Activated CD4-positive, alpha-beta memory T cell treated with anti-CD3 and anti-CD28 coated beads for 36 hours (primary cell): ENCODE measurements at regions not wholly inside any gene's neighbourhood (a gene's known extent, or its start where the extent isn't known, plus 50 kb on each side); places are given as distances from the start of the nearest gene placed in this dataset.

ENCODE experiments used
- CTCF ChIA-PET: fragments of 350-600 bp; sonication (Branson Sonifier 250); formaldehyde crosslinking; loops from one replicate; lab custom pipeline; 2021; ENCODE audit warnings: antibody characterized with exemption, inconsistent platforms; lab: Charles Lee
- POLR2A ChIA-PET: fragments of 350-600 bp; sonication (Branson Sonifier 250); formaldehyde crosslinking; loops from one replicate; lab custom pipeline; 2021; ENCODE audit warnings: antibody characterized with exemption; lab: Charles Lee
- DNase-seq: peaks from one replicate; pipeline ENCODE4 v3.0.0-alpha.2; 2020
- H3K27ac Mint-ChIP-seq: one replicate; pipeline ENCODE4 v1.8.0; 2021; ENCODE audit warnings: mixed read lengths
- H3K27me3 Mint-ChIP-seq: one replicate; pipeline ENCODE4 v1.8.0; 2021; ENCODE audit warnings: mixed read lengths
- H3K36me3 Mint-ChIP-seq: one replicate; pipeline ENCODE4 v1.8.0; 2021; ENCODE audit warnings: mixed read lengths
- H3K4me1 Mint-ChIP-seq: one replicate; pipeline ENCODE4 v1.8.0; 2021; ENCODE audit warnings: low read depth, mixed read lengths
- H3K4me3 Mint-ChIP-seq: one replicate; pipeline ENCODE4 v1.8.0; 2021; ENCODE audit warnings: mild to moderate bottlenecking, mixed read lengths
- H3K9me3 Mint-ChIP-seq: one replicate; pipeline ENCODE4 v1.8.0; 2021; ENCODE audit warnings: mixed read lengths
- intact Hi-C: fragments of 100-400 bp; cut with micrococcal nuclease; formaldehyde crosslinking; loops from one replicate; pipeline ENCODE4 v1.15.1; 2023

DNA sequence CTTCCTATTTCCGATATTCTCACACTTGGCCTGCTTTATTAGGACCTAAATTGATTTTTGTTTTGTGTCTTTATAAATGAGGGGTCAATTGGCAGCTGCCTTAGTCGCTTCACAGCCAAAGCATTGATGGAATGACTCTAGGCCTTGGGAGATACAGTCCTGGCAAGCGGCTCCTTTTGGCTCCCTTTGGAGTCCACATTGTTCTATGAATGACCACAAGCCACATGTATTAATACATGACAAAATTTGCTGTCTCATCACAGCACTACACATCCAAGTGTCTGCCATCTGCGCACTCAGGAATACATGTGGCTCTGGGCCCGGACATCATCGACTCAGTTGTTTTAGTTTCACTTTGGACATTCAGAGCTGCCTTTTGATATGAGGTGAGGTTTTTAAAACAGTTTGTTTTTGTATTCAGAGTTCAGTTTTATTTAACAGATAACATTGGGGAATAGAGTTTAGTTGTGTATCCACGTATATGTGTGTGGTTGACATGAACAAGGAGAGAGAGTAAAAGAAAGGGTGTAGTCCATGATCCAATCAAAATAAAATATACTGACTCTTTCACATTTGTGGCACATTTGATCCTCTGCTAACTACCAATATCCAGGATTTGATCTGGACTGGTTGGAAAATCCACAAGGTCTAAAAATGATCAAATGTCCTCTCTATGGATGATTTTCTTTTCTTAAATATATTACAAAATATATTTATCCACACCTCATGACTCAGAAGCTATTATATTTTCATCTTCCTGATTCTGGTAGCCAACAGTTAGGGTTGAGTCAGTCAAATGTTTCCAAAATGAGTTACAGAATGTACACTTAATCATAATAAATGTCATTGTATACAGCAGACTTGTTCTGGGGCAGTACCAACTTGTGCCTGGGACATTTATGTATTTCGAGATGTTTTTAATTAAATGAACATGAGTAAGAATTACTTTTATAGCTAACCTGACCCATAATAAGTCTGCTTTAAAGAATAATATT lies 114.0 kb upstream of the MTAP start:
- ChIA-PET POLR2A (interaction anchor here (0.6 kb wide), 1 partner anchor 353 kb away, joined by 5 read pairs; the partner anchor contains the start of gene KLHL9), CTCF (interaction anchor here (0.7 kb wide), 1 partner anchor 129 kb away, joined by 4 read pairs; no protein-coding TSS in a partner anchor)
- DNase-seq, result no peak
- Mint-ChIP-seq H3K36me3 (no peaks in the 10 kb centered on the region), H3K4me1 (peaks cover 40% of the 10 kb centered on the region), H3K4me3 (no peak overlapping the region), H3K27me3 (no peaks in the 10 kb centered on the region), H3K27ac (no peak overlapping the region), H3K9me3 (no peaks in the 10 kb centered on the region)
- intact Hi-C loops, result loop anchor here (10.0 kb wide), 2 partner anchors 354 to 416 kb away; partner anchors contain the start of gene KLHL9

GRCh38 chr9:21689854-21690253 lies 112.6 kb upstream of the MTAP start:
- CTCF ChIA-PET, result interaction anchor here (1.2 to 1.3 kb wide), 2 partner anchors 16 to 19 kb away, joined by 3 to 6 read pairs; no protein-coding TSS in a partner anchor
- no peak for DNase-seq
- Mint-ChIP-seq H3K27me3 (no peaks in the 10 kb centered on the region), H3K27ac (no peak overlapping the region), H3K4me3 (no peak overlapping the region), H3K9me3 (no peaks in the 10 kb centered on the region), H3K36me3 (no peaks in the 10 kb centered on the region), H3K4me1 (peaks cover 28% of the 10 kb centered on the region)
- intact Hi-C loops, result loop anchor here (10.0 kb wide), 2 partner anchors 355 to 415 kb away; partner anchors contain the start of gene KLHL9
- POLR2A ChIA-PET, result no interaction called here

DNA sequence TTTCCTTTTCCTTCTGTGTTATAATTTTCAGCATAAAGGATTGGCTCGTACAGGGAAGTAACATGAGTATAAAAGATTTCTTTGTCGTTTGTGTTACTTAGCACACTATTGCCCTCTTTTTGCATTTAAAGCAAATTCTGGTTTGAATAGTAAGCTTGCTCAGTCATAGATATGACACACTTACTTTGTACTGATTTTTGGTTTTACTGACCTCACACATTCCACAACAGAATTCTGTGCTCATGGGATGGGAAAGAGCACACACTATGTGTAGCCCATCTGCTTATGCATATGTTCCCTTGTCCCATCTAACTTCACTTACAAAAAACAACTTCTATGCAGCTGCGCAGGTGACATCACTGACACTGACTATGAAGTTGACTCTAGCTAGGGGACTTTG lies 111.9 kb upstream of the MTAP start:
- DNase-seq, result no peak
- Mint-ChIP-seq H3K27me3 (no peaks in the 10 kb centered on the region), H3K36me3 (no peaks in the 10 kb centered on the region), H3K9me3 (peaks cover under 1% of the 10 kb centered on the region), H3K4me3 (no peak overlapping the region), H3K27ac (no peak overlapping the region), H3K4me1 (peaks cover 21% of the 10 kb centered on the region)
- ChIA-PET CTCF (interaction anchor here (1.2 to 1.3 kb wide), 2 partner anchors 16 to 18 kb away, joined by 3 to 6 read pairs; no protein-coding TSS in a partner anchor), POLR2A (no interaction called here)
- intact Hi-C loops, result no loop called here

DNA sequence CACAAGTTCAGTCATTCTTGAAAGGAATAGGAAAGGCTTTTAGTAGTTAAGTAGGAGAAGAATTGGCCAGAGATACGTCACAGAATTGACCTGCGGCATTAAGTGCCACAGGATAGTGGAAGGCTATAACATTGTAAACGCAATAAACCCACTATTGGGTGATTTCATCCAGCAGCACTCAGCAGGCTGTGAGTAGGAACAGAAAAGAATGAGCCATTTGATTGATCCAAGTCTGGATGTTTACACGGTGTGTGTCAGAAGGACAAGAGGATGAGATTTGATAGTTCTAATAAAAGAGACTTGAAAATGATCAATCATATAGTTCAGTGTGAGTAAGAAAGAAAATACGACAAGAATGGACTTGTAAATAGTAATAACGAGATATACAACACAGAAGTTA lies 110.0 kb upstream of the MTAP start:
- Mint-ChIP-seq H3K4me1 (peaks cover 12% of the 10 kb centered on the region), H3K27ac (no peak overlapping the region), H3K36me3 (no peaks in the 10 kb centered on the region), H3K4me3 (no peak overlapping the region), H3K9me3 (peaks cover 3% of the 10 kb centered on the region), H3K27me3 (peaks cover 2% of the 10 kb centered on the region)
- ChIA-PET CTCF (no interaction called here), POLR2A (no interaction called here)
- intact Hi-C loops, result no loop called here
- DNase-seq, result no peak

DNA sequence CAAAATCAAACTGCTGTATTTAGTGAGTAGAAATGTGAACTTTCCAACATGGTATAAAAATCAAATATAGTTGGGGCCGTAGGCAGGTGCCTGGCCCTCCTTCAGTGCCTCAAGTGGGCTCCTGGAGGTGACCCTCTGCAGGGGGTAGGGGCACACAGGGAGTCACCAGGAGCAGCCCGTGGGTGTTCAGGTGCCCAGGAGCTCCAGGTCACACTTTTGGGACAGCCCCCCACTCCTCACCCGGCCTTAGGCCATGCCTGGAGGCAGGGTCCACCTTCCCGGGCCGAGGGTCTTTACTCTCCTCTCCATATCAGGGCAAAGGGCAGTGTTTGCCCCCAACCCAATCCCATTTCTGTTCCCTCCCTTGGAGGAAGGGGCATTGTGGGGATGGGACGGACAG lies 108.0 kb upstream of the MTAP start:
- CTCF ChIA-PET, result no interaction called here
- no peak overlapping the region for H3K27ac Mint-ChIP-seq
- H3K4me1 Mint-ChIP-seq, result peaks cover under 1% of the 10 kb centered on the region
- POLR2A ChIA-PET, result no interaction called here
- intact Hi-C loops, result no loop called here
- H3K4me3 Mint-ChIP-seq, result no peak overlapping the region
- H3K36me3 Mint-ChIP-seq, result no peaks in the 10 kb centered on the region
- H3K9me3 Mint-ChIP-seq, result peaks cover 3% of the 10 kb centered on the region
- DNase-seq, result no peak
- peaks cover 5% of the 10 kb centered on the region for H3K27me3 Mint-ChIP-seq

GRCh38 chr9:21695443-21695842 lies 107.0 kb upstream of the MTAP start:
- Mint-ChIP-seq H3K36me3 (no peaks in the 10 kb centered on the region), H3K4me1 (no peaks in the 10 kb centered on the region), H3K9me3 (peaks cover 3% of the 10 kb centered on the region), H3K4me3 (no peak overlapping the region), H3K27me3 (peaks cover 5% of the 10 kb centered on the region), H3K27ac (no peak overlapping the region)
- DNase-seq, result no peak
- POLR2A ChIA-PET, result no interaction called here
- intact Hi-C loops, result no loop called here
- CTCF ChIA-PET, result no interaction called here

GRCh38 chr9:21695874-21696341 lies 106.5 kb upstream of the MTAP start:
- Mint-ChIP-seq H3K4me1 (no peaks in the 10 kb centered on the region), H3K36me3 (no peaks in the 10 kb centered on the region), H3K27me3 (peaks cover 5% of the 10 kb centered on the region), H3K27ac (no peak overlapping the region), H3K9me3 (peaks cover 3% of the 10 kb centered on the region), H3K4me3 (no peak overlapping the region)
- DNase-seq, result no peak
- intact Hi-C loops, result no loop called here
- CTCF ChIA-PET, result no interaction called here
- POLR2A ChIA-PET, result no interaction called here

GRCh38 chr9:21696411-21696871 lies 106.0 kb upstream of the MTAP start:
- ChIA-PET CTCF (no interaction called here), POLR2A (no interaction called here)
- peaks cover 5% of the 10 kb centered on the region for H3K27me3 Mint-ChIP-seq
- no peak overlapping the region for H3K27ac Mint-ChIP-seq
- H3K4me3 Mint-ChIP-seq, result no peak overlapping the region
- H3K4me1 Mint-ChIP-seq, result no peaks in the 10 kb centered on the region
- H3K9me3 Mint-ChIP-seq, result peaks cover 3% of the 10 kb centered on the region
- no peak for DNase-seq
- no peaks in the 10 kb centered on the region for H3K36me3 Mint-ChIP-seq
- intact Hi-C loops, result no loop called here

- Mint-ChIP-seq H3K36me3 (no peaks in the 10 kb centered on the region), H3K27me3 (no peaks in the 10 kb centered on the region), H3K4me1 (peaks cover 7% of the 10 kb centered on the region), H3K9me3 (no peaks in the 10 kb centered on the region), H3K4me3 (no peak overlapping the region), H3K27ac (no peak overlapping the region)
- ChIA-PET POLR2A (no interaction called here), CTCF (interaction anchor here (0.8 to 4.4 kb wide), 23 partner anchors 8 to 473 kb away, joined by 3 to 41 read pairs (median 4); no protein-coding TSS in a partner anchor)
- DNase-seq, result no peak
- intact Hi-C loops, result loop anchor here (5.0 kb wide), 1 partner anchor 241 kb away; no protein-coding TSS in a partner anchor
Measured at GRCh38 chr9:21708260-21708711, 94.2 kb upstream of the MTAP start.

DNA sequence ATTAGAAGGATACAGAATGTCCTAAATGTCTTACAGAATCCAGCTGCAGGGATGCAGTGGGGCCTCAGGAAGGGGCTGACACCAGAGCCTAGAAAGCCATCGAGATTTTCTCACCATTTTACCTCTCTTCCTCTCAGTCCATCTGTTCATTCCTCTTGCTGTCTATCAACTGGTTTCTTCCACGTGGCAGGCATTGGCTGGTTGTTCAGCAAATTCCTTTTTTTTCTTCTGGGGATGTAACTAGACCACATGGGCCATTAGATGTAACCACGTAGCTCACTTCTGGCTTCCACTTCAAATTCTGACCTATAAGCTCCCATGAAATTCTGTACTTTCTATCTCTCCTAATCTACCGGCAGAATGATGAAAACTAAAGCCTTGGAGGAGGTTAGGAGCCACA lies 93.6 kb upstream of the MTAP start:
- Mint-ChIP-seq H3K27me3 (no peaks in the 10 kb centered on the region), H3K36me3 (no peaks in the 10 kb centered on the region), H3K4me3 (no peak overlapping the region), H3K4me1 (peaks cover 7% of the 10 kb centered on the region), H3K27ac (no peak overlapping the region), H3K9me3 (no peaks in the 10 kb centered on the region)
- ChIA-PET CTCF (interaction anchor here (0.7 to 4.4 kb wide), 30 partner anchors 8 to 474 kb away, joined by 3 to 41 read pairs (median 4); no protein-coding TSS in a partner anchor), POLR2A (no interaction called here)
- intact Hi-C loops, result loop anchor here (1.0 to 5.0 kb wide), 2 partner anchors 80 to 242 kb away; no protein-coding TSS in a partner anchor
- DNase-seq, result no peak

DNA sequence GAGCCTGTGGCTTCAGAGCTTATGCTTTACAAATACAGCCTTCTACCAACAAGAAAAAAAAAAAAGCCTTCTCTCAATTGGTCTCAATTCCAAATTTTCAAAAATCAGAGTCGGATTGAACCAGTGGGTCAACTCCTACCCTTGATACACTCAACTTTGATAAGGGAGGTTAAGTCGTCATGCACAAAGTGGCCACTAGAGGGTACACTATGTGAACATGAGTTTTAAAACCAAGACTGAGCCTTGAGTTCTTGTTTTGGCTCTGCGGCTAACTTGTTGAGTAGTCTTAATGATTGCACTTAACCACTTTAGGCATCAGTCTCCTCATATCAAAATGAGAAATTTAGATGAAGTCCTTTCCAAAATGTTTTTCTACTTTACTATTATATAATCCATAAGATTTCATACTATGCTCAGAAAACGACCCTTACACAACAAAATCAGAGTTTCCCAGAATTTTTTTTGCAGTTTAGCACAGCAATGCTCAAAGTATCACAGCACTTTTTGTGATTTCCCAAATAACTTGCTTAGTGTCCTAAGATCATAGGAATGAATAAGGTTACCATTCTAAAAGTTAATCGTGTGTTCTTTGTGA lies 92.9 kb upstream of the MTAP start:
- Mint-ChIP-seq H3K27ac (no peak overlapping the region), H3K4me1 (peaks cover 7% of the 10 kb centered on the region), H3K27me3 (no peaks in the 10 kb centered on the region), H3K9me3 (no peaks in the 10 kb centered on the region), H3K4me3 (no peak overlapping the region), H3K36me3 (no peaks in the 10 kb centered on the region)
- ChIA-PET POLR2A (no interaction called here), CTCF (interaction anchor here (0.7 to 4.4 kb wide), 25 partner anchors 9 to 474 kb away, joined by 3 to 41 read pairs (median 4); no protein-coding TSS in a partner anchor)
- intact Hi-C loops, result loop anchor here (1.0 to 5.0 kb wide), 3 partner anchors 80 to 328 kb away; no protein-coding TSS in a partner anchor
- peak; percentile 65 for DNase-seq
